IMR-90 (cell line): ENCODE measurements at regions not wholly inside any gene's neighbourhood (a gene's known extent, or its start where the extent isn't known, plus 50 kb on each side); places are given as distances from the start of the nearest gene placed in this dataset.

Experiments used
- ATAC-seq: fragments of 200-7000 bp; cut with Tn5 transposase; 2 replicates; pipeline ENCODE4 v1.9.1; 2020; ENCODE audit warnings: low read depth, mild to moderate bottlenecking, moderate library complexity
- BruUV-seq: library from RNA; stranded (reverse); fragments of 400-500 nt; replicated peaks from 2 replicates; lab custom pipeline; 2021; lab: Mats Ljungman, UMichigan
- CTCF ChIA-PET: fragments of 300-600 bp; formaldehyde crosslinking; extraction: SDS; loops from one replicate; lab custom pipeline; 2021; ENCODE audit warnings: antibody characterized with exemption; lab: Yijun Ruan, JAX
- POLR2A ChIA-PET: fragments of 300-600 bp; sonication (Branson Sonifier 250); formaldehyde crosslinking; loops from one replicate; lab custom pipeline; 2022; ENCODE audit warnings: antibody characterized with exemption; ENCODE audit not compliant: unreplicated experiment; lab: Charles Lee
- DNase-seq: peaks from one replicate; pipeline ENCODE4 v3.0.0; 2013
- H2AFZ ChIP-seq: replicated peaks from 2 replicates; pipeline ENCODE3; 2013; ENCODE audit warnings: low read length, mild to moderate bottlenecking; ENCODE audit not compliant: poor library complexity
- H2AK5ac ChIP-seq: 2 replicates; pipeline ENCODE4 v1.6.1; 2013; ENCODE audit warnings: low read depth, low read length, inconsistent platforms
- H2AK9ac ChIP-seq: replicated peaks from 2 replicates; pipeline ENCODE3; 2013; ENCODE audit warnings: mild to moderate bottlenecking, low read depth, low read length, moderate library complexity; ENCODE audit not compliant: poor library complexity
- H2BK120ac ChIP-seq: 2 replicates; pipeline ENCODE4 v1.6.1; 2013; ENCODE audit warnings: low read depth, low read length, inconsistent platforms
- H2BK15ac ChIP-seq: 3 replicates; pipeline ENCODE4 v1.6.1; 2013; ENCODE audit warnings: low read depth, low read length, inconsistent platforms
- H2BK20ac ChIP-seq: 2 replicates; pipeline ENCODE4 v1.6.1; 2013; ENCODE audit warnings: low read depth, mild to moderate bottlenecking, inconsistent platforms, low read length, moderate library complexity
- H2BK5ac ChIP-seq: 2 replicates; pipeline ENCODE4 v1.6.1; 2013; ENCODE audit warnings: mild to moderate bottlenecking, low read depth, low read length, inconsistent platforms; ENCODE audit not compliant: poor library complexity, severe bottlenecking
- H3K14ac ChIP-seq: replicated peaks from 2 replicates; pipeline ENCODE4 v1.6.1; 2013; ENCODE audit warnings: low read depth, low read length, inconsistent platforms
- H3K18ac ChIP-seq: 2 replicates; pipeline ENCODE4 v1.6.1; 2013; ENCODE audit warnings: low read depth, low read length, control low read depth
- H3K23ac ChIP-seq: 2 replicates; pipeline ENCODE4 v1.6.1; 2013; ENCODE audit warnings: low read depth, low read length, inconsistent platforms
- H3K27ac ChIP-seq: 2 replicates; pipeline ENCODE4 v1.5.1; 2013; ENCODE audit warnings: mild to moderate bottlenecking, control low read depth, low read length; ENCODE audit not compliant: insufficient read depth
- H3K27me3 ChIP-seq: 2 replicates; pipeline ENCODE4 v1.6.1; 2013; ENCODE audit warnings: low read length; ENCODE audit not compliant: control insufficient read depth, insufficient read depth
- H3K36me3 ChIP-seq: 2 replicates; pipeline ENCODE4 v1.6.1; 2013; ENCODE audit warnings: low read length, mixed read lengths; ENCODE audit not compliant: control insufficient read depth, insufficient read depth
- H3K4ac ChIP-seq: 2 replicates; pipeline ENCODE4 v1.6.1; 2013; ENCODE audit warnings: low read depth, low read length, inconsistent platforms
- H3K4me1 ChIP-seq: 2 replicates; pipeline ENCODE4 v1.6.1; 2013; ENCODE audit warnings: low read length, mixed read lengths; ENCODE audit not compliant: control insufficient read depth, insufficient read depth
- H3K4me2 ChIP-seq: 2 replicates; pipeline ENCODE4 v1.6.1; 2013; ENCODE audit warnings: low read depth, mild to moderate bottlenecking, control low read depth, low read length, moderate library complexity
- H3K4me3 ChIP-seq: 2 replicates; pipeline ENCODE4 v1.5.1; 2013; ENCODE audit warnings: low read depth, mild to moderate bottlenecking, control low read depth, low read length, moderate library complexity; ENCODE audit not compliant: insufficient read depth
- H3K56ac ChIP-seq: 2 replicates; pipeline ENCODE4 v1.6.1; 2013; ENCODE audit warnings: low read length, inconsistent platforms; ENCODE audit not compliant: insufficient read depth; ENCODE audit errors: extremely low read depth
- H3K79me1 ChIP-seq, 2 experiments: 2 replicates each; pipeline ENCODE4 v1.6.1; 2013; ENCODE audit warnings: low read length in 2 of 2, inconsistent platforms in 1 of 2, low read depth in 1 of 2
- H3K9ac ChIP-seq: 2 replicates; pipeline ENCODE4 v1.6.1; 2013; ENCODE audit warnings: low read depth, low read length, control low read depth
- H3K9me1 ChIP-seq: 2 replicates; pipeline ENCODE4 v1.6.1; 2013; ENCODE audit warnings: low read length, inconsistent platforms; ENCODE audit not compliant: insufficient read depth
- H3K9me3 ChIP-seq: 2 replicates; pipeline ENCODE4 v1.6.1; 2013; ENCODE audit warnings: low read length; ENCODE audit not compliant: control insufficient read depth, insufficient read depth
- H4K20me1 ChIP-seq: 2 replicates; pipeline ENCODE4 v1.6.1; 2013; ENCODE audit warnings: low read length, inconsistent platforms; ENCODE audit not compliant: insufficient read depth
- H4K5ac ChIP-seq: 2 replicates; pipeline ENCODE4 v1.6.1; 2013; ENCODE audit warnings: mild to moderate bottlenecking, low read depth, low read length, control low read depth
- H4K8ac ChIP-seq, 2 experiments: 2 replicates each; pipeline ENCODE4 v1.6.1; 2013; ENCODE audit warnings: low read depth in 2 of 2, low read length in 2 of 2, control low read depth in 1 of 2, inconsistent platforms in 1 of 2
- H4K91ac ChIP-seq: 2 replicates; pipeline ENCODE4 v1.6.1; 2013; ENCODE audit warnings: low read depth, low read length, inconsistent platforms; ENCODE audit not compliant: insufficient read depth
- MXI1 ChIP-seq: IDR thresholded peaks from 2 replicates; pipeline ENCODE4 v1.6.1; 2012; ENCODE audit warnings: low read depth, mild to moderate bottlenecking, low read length, moderate library complexity, borderline replicate concordance
- RAD21 ChIP-seq: IDR thresholded peaks from 2 replicates; pipeline ENCODE4 v1.6.1; 2012; ENCODE audit warnings: low read length, improper control_type of control experiment
- RCOR1 ChIP-seq: IDR thresholded peaks from 2 replicates; pipeline ENCODE4 v1.6.1; 2012; ENCODE audit warnings: mild to moderate bottlenecking, low read length, improper control_type of control experiment; ENCODE audit not compliant: insufficient replicate concordance
- SMC3 ChIP-seq: fragments of 150-350 bp; IDR thresholded peaks from 2 replicates; pipeline ENCODE4 v1.6.1; 2016; ENCODE audit warnings: low read depth, mild to moderate bottlenecking, antibody characterized with exemption, low read length, moderate library complexity
- WGBS, 2 experiments: methylation state at CpG; one replicate each; pipeline versions ENCODE4 v1.1.5 to v1.1.7; 2013; ENCODE audit warnings: missing lambda C conversion rate in 2 of 2; ENCODE audit not compliant: insufficient read length in 1 of 2; ENCODE audit errors: extremely low coverage in 2 of 2; 5-methylcytosine and 5-hydroxymethylcytosine counted together
- dilution Hi-C: fragments of 300-500 bp; cut with HindIII; formaldehyde crosslinking; loops from one replicate; pipeline ENCODE4 v1.14.3; 2018; ENCODE audit warnings: low sequenced_read_pairs; ENCODE audit not compliant: unreplicated experiment
- in situ Hi-C: fragments of 300-500 bp; cut with MboI; formaldehyde crosslinking; loops from 3 replicates; pipeline ENCODE4 v1.14.3; 2019; ENCODE audit warnings: low sequenced_read_pairs, inconsistent platforms, mixed read lengths
- intact Hi-C: fragments of 100-400 bp; cut with micrococcal nuclease; formaldehyde crosslinking; loops from 2 replicates; pipeline ENCODE4 v1.10.0; 2022

GRCh38 chr21:35737899-35738346 is 322.4 kb downstream of the SETD4 start:
- WGBS, 2 experiments: no CpG with 5 or more reads among the region's 6 CpGs
- in situ Hi-C loops (no loop called here), intact Hi-C loops (no loop called here)

More at GRCh38 chr21:35737899-35738346, 322.4 kb downstream of the SETD4 start:
- DNase-seq (no peak), ATAC-seq (no peak)
- peaks cover under 1% of the 10 kb centered on the region for H3K27me3 ChIP-seq
- no peak overlapping the region for H3K27ac ChIP-seq
- no peak overlapping the region for H3K9ac ChIP-seq
- no peak overlapping the region for H3K56ac ChIP-seq
- H4K91ac ChIP-seq: no peak overlapping the region
- no peak overlapping the region for H3K18ac ChIP-seq
- no peak overlapping the region for H3K23ac ChIP-seq
- no peaks in the 10 kb centered on the region for H4K20me1 ChIP-seq
- H2AK9ac ChIP-seq: no peak overlapping the region
- POLR2A ChIA-PET: no interaction called here
- H3K79me1 ChIP-seq: no peaks in the 10 kb centered on the region
- no TSS peak for BruUV-seq
- dilution Hi-C loops: no loop called here
- H3K4ac ChIP-seq: no peak overlapping the region
- H2BK20ac ChIP-seq: no peak overlapping the region
- H3K4me1 ChIP-seq: 0 out of 2 replicates have a peak, but pooled peaks cover 2% of the 10 kb centered on the region
- H2AFZ ChIP-seq: peak overlapping the region; percentile 58
- H2BK5ac ChIP-seq: no peak overlapping the region
- H3K9me3 ChIP-seq: peaks cover 2% of the 10 kb centered on the region; the same call in 1 of the 2 replicates
- TF ChIP-seq RAD21 (no peak), MXI1 (no peak), RCOR1 (no peak), SMC3 (no peak)
- no peaks in the 10 kb centered on the region for H3K9me1 ChIP-seq
- no peak overlapping the region for H4K8ac ChIP-seq
- no peaks in the 10 kb centered on the region for H3K36me3 ChIP-seq
- no peak overlapping the region for H2BK15ac ChIP-seq
- H3K14ac ChIP-seq: peak overlapping the region; percentile 48; the same call in 1 of the 2 replicates
- H3K4me3 ChIP-seq: no peak overlapping the region
- H2BK120ac ChIP-seq: no peak overlapping the region
- H2AK5ac ChIP-seq: no peak overlapping the region
- CTCF ChIA-PET: interaction anchor here (0.5 to 1.1 kb wide), 2 partner anchors 8 to 9 kb away, joined by 3 read pairs; no protein-coding TSS in a partner anchor
- no peak overlapping the region for H3K4me2 ChIP-seq
- H4K5ac ChIP-seq: no peak overlapping the region
